Fibroblast of the aortic adventitia (primary cell): ENCODE measurements at regions not wholly inside any gene's neighbourhood (a gene's known extent, or its start where the extent isn't known, plus 50 kb on each side); places are given as distances from the start of the nearest gene placed in this dataset.

Experiments
- DNase-seq: peaks from one replicate; pipeline ENCODE4 v3.0.0-alpha.2; 2010; ENCODE audit warnings: low read depth
- H3K4me3 ChIP-seq: 2 replicates; pipeline ENCODE4 v1.5.1; 2011; ENCODE audit warnings: low read depth, mild to moderate bottlenecking, control low read depth, low read length, moderate library complexity
- CTCF ChIP-seq: IDR thresholded peaks from 2 replicates; pipeline ENCODE4 v1.5.1; 2011; ENCODE audit warnings: mild to moderate bottlenecking, low read length, control low read depth, inconsistent platforms; ENCODE audit not compliant: insufficient read depth

- no peak overlapping the region for H3K4me3 ChIP-seq
- DNase-seq, result no peak
- TF ChIP-seq CTCF, result no peak
Observed at GRCh38 chr5:88144219-88145001, 124.2 kb downstream of the TMEM161B start.

GRCh38 chr5:88143693-88144218, 124.9 kb downstream of the TMEM161B start:
- no peak for TF ChIP-seq CTCF
- DNase-seq, result no peak
- peak overlapping the region; percentile 59 for H3K4me3 ChIP-seq

- DNase-seq, result peak; percentile 51
- peak overlapping the region; percentile 59 for H3K4me3 ChIP-seq
- no peak for TF ChIP-seq CTCF
Observed at GRCh38 chr5:88142886-88143692, 125.6 kb downstream of the TMEM161B start.

GRCh38 chr5:88142636-88142885, 126.1 kb downstream of the TMEM161B start:
- H3K4me3 ChIP-seq, result peak overlapping the region; percentile 59
- TF ChIP-seq CTCF, result no peak
- DNase-seq, result peak; percentile 16

- H3K4me3 ChIP-seq, result peak overlapping the region; percentile 71
- DNase-seq, result peak; percentile 95
- TF ChIP-seq CTCF, result peak; percentile 73
Observed at GRCh38 chr5:88140856-88141752, 127.5 kb downstream of the TMEM161B start.

GRCh38 chr5:88140396-88140855, 128.2 kb downstream of the TMEM161B start:
- no peak for TF ChIP-seq CTCF
- no peak for DNase-seq
- peak overlapping the region; percentile 71 for H3K4me3 ChIP-seq
